ENCODE measurements at regions not wholly inside any gene's neighbourhood (a gene's known extent, or its start where the extent isn't known, plus 50 kb on each side); places are given as distances from the start of the nearest gene placed in this dataset.

GRCh38 chr3:102206511-102207031 lies 228.2 kb upstream of the ZPLD1 start:
- TF ChIP-seq, protein P1, sequence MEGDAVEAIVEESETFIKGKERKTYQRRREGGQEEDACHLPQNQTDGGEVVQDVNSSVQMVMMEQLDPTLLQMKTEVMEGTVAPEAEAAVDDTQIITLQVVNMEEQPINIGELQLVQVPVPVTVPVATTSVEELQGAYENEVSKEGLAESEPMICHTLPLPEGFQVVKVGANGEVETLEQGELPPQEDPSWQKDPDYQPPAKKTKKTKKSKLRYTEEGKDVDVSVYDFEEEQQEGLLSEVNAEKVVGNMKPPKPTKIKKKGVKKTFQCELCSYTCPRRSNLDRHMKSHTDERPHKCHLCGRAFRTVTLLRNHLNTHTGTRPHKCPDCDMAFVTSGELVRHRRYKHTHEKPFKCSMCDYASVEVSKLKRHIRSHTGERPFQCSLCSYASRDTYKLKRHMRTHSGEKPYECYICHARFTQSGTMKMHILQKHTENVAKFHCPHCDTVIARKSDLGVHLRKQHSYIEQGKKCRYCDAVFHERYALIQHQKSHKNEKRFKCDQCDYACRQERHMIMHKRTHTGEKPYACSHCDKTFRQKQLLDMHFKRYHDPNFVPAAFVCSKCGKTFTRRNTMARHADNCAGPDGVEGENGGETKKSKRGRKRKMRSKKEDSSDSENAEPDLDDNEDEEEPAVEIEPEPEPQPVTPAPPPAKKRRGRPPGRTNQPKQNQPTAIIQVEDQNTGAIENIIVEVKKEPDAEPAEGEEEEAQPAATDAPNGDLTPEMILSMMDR (conservative IDR thresholded peaks at IDR 0.05; ENCODE audit: low read length) = no peak
- peak overlapping the region; percentile 4 for H3K4me3 ChIP-seq (ENCODE audit: low read length)
- DNase-seq (ENCODE audit: low read depth) = peak; percentile 95

GRCh38 chr3:102207151-102207571 lies 227.7 kb upstream of the ZPLD1 start:
- peak overlapping the region; percentile 4 for H3K4me3 ChIP-seq (ENCODE audit: low read length)
- TF ChIP-seq, protein P1 (conservative IDR thresholded peaks at IDR 0.05; ENCODE audit: low read length) = no peak
- DNase-seq (ENCODE audit: low read depth) = peak; percentile 95

GRCh38 chr3:102215166-102215565 lies 219.6 kb upstream of the ZPLD1 start:
- H3K4me3 ChIP-seq (ENCODE audit: low read length) = no peak overlapping the region
- TF ChIP-seq, protein P1 (conservative IDR thresholded peaks at IDR 0.05; ENCODE audit: low read length) = no peak
- no peak for DNase-seq (ENCODE audit: low read depth)

DNA sequence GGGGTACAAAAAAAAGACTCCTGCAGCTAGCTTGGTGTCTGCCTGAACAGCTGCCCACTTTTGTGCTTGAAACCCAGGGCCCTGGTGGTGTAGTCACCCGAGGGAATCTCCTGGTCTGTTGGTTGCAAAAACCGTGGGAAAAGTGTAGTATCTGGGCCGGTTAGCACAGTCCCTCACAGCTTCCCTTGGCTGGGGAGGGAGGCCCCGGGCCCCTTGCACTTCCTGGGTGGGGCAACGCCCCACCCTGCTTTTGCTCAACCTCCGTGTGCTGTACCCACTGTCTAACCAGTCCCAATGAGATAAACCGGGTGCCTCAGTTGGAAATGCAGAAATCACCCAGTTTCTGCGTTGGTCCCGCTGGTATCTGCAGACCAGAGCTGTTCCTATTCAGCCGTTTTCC lies 211.7 kb upstream of the ZPLD1 start:
- no peak for DNase-seq (ENCODE audit: low read depth)
- TF ChIP-seq, protein P1 (conservative IDR thresholded peaks at IDR 0.05; ENCODE audit: low read length) = no peak
- H3K4me3 ChIP-seq (ENCODE audit: low read length) = no peak overlapping the region

DNA sequence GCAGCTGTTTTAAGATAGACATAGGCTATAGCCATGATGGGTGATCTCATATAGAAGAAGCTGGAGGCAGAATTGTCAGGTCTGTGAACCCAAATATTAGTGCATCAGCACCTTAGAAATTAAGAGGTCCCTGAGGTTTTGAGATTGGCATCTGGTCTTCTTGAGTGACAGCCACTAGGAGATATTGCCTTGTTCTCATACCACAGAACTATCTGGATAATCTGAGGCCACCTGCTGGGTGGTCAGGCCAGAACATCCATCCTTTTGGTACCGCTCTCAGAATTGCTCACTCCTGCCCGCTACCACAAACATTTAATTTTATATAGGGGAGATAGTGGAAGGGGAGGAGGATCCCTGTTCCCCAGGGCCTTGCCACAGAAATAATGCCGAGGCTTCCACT lies 210.6 kb upstream of the ZPLD1 start:
- DNase-seq (ENCODE audit: low read depth) = peak; percentile 29
- H3K4me3 ChIP-seq (ENCODE audit: low read length) = no peak overlapping the region
- TF ChIP-seq, protein P1 (conservative IDR thresholded peaks at IDR 0.05; ENCODE audit: low read length) = peak; percentile 49

GRCh38 chr3:102225005-102225404 lies 209.8 kb upstream of the ZPLD1 start:
- H3K4me3 ChIP-seq (ENCODE audit: low read length) = no peak overlapping the region
- DNase-seq (ENCODE audit: low read depth) = no peak
- TF ChIP-seq, protein P1 (conservative IDR thresholded peaks at IDR 0.05; ENCODE audit: low read length) = no peak

- no peak overlapping the region for H3K4me3 ChIP-seq (ENCODE audit: low read length)
- peak; percentile 79 for DNase-seq (ENCODE audit: low read depth)
- TF ChIP-seq, protein P1 (conservative IDR thresholded peaks at IDR 0.05; ENCODE audit: low read length) = peak; percentile 79
Measured at GRCh38 chr3:102225407-102226132, 209.2 kb upstream of the ZPLD1 start.

Data from AG10803 (cell line).